GM21360 (cell line): ENCODE measurements at regions not wholly inside any gene's neighbourhood (a gene's known extent, or its start where the extent isn't known, plus 50 kb on each side); places are given as distances from the start of the nearest gene placed in this dataset.

Experiments used
- ATAC-seq: cut with Tn5 transposase; IDR thresholded peaks from one replicate; pipeline ENCODE4 v1.9.1; 2021; ENCODE audit warnings: mild to moderate bottlenecking, moderate library complexity; ENCODE audit not compliant: unreplicated experiment

GRCh38 chr5:61894046-61894445, 412.0 kb upstream of the KIF2A start:
- no peak for ATAC-seq

GRCh38 chr5:61896811-61897210, 409.2 kb upstream of the KIF2A start:
- no peak for ATAC-seq

DNA sequence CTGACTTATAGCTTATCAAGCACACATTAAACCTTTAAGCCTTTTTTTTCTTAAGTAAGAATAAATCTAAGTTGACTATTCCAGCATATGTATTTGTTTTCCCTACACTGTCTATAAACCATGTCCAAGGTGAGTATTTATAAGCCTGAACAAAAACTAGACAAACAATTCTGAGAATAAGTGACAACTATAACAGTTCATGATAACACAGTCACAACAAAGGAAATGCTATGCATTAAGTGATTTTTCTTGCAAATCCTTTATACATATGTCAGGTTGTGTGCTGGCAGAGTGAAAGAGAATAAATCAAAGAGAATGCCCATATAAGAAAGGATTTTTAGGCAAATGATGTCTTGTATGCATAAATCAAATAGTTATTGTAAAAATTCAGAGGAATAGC, 408.8 kb upstream of the KIF2A start:
- no peak for ATAC-seq

GRCh38 chr5:61901997-61902396, 404.0 kb upstream of the KIF2A start:
- ATAC-seq, result no peak

GRCh38 chr5:61904730-61905129, 401.3 kb upstream of the KIF2A start:
- no peak for ATAC-seq

DNA sequence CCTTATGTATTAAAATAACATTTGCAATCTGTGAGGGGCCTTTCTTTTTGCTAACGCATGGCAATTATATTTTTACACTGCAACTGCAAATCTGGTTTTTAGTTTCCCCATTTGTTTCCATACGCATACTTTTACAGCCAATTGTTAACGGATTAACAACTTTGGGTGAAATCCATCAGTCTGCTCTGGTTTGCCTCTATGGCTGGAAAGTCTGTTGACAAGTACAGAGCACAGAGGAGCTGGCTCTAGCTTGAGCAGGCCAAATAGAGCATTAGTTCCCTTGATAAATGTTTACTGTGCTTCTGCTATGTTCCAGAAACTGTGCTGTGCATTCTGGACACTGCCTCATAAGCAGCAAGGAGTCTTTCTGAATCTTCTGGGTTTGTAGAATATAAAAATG, 400.4 kb upstream of the KIF2A start:
- ATAC-seq, result no peak

DNA sequence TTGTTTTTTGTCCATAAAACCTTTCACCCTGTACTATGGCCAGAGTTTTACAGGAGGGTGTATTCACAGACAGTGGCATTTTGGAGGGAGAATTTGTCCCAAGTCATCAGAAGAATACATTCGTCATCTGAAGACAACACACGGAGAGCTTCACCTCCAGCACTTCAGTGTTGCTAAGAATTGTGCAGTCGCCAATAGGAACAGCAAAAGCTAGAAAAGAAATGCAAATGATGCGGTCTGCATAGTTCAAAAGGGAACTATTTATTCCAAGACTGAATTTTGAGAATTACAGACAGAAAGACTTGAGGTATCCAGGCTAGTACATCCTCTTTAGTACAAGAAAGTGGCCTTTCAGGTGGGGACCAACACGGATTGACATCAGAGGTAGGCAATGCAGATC, 399.2 kb upstream of the KIF2A start:
- ATAC-seq, result no peak

DNA sequence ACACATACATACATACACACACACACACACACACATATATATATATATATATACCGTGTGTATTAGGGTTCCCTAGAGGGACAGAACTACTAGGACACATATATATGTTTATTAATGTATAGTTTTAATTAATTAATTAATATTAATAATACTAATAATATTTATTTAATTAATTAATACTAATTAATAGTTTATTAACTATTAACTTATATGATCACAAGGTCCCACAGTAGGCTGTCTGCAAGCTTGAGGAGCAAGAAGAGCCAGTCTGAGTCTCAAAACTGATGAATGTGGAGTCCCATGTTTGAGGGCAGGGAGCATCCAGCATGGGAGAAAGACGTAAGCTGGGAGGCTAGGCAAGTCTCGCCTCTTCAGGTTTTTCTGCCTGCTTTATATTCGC, 398.0 kb upstream of the KIF2A start:
- ATAC-seq, result no peak

- ATAC-seq, result no peak
These were observed 395.2 kb upstream of the KIF2A start for GRCh38 chr5:61910771-61911170.

DNA sequence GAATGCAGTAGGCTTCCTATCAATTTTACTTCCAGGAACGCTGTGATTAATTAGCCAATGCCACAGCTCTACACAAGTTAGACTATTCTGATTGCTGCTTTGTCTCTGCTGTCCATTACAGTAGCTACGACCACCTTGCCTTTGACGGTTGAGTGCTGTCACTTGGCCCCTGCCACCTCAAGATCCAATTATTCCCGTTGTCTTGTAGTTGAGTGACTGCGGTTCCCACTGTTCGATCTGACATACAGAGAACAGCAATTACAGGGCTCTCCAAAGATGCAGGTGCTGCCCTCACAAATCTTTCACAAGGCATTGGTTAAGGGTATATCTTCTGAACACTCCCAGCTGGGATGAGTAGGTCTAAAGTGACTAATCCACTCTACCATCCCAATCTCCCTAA, 393.4 kb upstream of the KIF2A start:
- ATAC-seq, result no peak

DNA sequence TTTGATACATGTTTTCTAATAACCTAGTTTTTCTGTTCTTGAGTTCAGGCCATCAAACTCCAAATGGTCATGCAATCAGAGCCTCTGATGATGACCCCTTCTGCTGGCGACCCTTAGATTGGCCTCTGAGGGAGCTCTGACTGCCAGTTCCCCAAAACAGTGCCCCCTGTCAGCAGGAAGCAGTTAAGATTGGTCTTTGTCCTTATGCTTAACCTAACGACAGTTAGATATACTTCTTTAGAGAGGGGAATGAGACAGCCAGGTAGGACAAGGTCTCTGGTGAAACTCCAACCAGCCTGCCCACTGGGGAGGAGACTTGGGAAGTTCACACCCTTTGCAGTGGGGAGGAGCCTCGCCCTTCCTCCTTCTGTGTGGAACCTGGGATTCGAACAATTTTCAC, 390.4 kb upstream of the KIF2A start:
- no peak for ATAC-seq

DNA sequence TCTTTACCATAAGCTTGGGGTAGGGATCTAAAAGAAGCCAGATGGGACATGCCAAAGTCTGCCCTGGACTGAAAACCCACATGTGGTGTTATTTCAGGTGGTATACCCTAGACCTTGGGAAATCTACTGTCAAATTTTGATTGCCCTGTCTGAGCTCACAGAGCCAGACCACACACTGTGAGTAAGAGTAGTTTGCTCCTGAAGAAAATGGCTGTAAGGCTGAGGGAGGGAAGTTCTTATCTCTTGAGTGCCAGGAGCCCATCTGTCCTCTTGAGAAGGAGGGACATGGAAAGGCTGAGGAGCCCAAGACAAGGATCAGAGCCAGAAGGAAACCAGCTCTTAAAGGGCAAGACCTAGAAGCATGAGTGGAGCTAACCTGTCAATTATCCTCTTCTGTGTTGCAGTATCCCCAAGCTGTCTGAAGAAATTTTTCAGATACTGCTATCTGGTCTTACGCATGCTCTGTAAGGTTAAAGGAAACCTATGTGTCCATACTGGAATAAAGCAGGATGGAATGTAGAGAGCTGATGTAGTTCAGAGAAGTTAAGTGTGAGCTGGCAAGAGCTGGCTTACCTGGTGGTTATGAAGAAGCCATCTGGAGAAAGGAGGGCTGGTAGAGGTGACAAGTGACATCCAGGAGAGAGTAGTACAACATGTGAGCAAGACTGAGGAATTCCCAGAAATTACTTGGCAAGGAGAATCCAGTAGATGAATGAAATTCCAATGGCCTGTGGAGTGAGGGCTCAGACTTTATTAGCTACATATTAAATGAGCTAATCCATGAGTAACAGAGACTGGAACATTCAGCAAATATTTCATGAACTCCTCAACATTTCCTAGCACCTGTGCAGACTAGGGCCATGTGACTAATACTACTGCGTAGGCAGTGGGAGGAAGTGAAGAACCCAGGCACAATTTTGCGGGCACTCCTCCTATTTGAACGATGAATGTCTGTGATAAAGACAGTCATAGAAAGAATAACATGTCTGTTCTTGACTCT, 389.1 kb upstream of the KIF2A start:
- no peak for ATAC-seq

DNA sequence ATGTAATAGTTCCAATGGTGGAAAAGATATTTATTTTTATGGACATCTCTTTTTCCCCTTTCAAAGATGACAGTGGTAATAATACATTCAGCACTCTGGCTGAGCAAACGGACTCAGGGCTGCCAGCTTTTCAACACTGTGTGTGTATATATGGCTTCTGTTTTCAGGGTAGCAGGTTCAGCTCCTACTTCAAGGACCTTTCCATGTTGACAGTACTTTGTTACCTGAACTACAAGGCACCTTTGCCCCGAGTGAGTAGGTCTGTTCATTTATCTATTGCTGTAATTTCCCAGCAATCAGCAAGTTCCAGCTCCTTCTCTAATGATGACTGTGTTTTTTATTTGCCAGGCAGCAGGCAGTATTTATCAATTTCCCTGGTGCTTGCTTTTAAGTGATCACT, 387.4 kb upstream of the KIF2A start:
- no peak for ATAC-seq

DNA sequence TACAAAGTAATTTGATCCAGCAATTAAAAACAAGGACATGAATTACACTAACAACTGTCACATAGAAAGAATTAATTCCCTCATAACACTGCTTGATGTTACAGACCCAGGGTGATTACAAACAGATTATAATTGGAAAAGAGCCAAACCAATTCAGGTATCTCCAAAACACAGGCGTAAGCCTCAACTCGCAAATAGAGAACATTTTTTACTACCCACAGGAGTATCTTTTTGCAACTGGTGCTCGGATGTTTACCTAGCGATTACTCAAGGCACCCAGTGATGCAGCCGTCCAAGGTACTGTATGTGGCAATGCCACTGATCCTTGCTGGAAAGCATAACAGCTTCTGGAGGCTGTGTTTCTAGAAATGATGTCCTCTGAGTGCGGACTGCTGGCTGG, 386.1 kb upstream of the KIF2A start:
- no peak for ATAC-seq

DNA sequence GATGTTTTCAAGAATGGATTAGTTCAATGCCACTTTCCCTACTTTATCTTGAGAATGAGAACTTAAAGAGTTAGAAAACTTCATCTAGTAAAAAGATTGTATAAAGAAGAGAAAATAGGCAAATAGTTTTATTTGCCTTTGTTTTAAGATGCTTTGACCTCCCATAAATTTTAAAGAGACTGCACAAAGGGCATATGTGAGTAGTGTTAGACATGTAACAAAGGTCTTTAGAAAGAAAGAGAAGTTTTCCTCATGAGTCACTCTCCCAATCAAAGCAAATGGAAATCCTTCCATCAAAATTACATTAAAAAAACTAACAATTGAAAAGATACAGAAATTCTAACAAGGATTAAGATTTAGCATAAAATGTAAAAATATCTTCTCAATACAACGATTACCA, 381.8 kb upstream of the KIF2A start:
- ATAC-seq, result no peak

GRCh38 chr5:61926911-61927310, 379.1 kb upstream of the KIF2A start:
- no peak for ATAC-seq

GRCh38 chr5:61931236-61931635, 374.8 kb upstream of the KIF2A start:
- ATAC-seq, result no peak

DNA sequence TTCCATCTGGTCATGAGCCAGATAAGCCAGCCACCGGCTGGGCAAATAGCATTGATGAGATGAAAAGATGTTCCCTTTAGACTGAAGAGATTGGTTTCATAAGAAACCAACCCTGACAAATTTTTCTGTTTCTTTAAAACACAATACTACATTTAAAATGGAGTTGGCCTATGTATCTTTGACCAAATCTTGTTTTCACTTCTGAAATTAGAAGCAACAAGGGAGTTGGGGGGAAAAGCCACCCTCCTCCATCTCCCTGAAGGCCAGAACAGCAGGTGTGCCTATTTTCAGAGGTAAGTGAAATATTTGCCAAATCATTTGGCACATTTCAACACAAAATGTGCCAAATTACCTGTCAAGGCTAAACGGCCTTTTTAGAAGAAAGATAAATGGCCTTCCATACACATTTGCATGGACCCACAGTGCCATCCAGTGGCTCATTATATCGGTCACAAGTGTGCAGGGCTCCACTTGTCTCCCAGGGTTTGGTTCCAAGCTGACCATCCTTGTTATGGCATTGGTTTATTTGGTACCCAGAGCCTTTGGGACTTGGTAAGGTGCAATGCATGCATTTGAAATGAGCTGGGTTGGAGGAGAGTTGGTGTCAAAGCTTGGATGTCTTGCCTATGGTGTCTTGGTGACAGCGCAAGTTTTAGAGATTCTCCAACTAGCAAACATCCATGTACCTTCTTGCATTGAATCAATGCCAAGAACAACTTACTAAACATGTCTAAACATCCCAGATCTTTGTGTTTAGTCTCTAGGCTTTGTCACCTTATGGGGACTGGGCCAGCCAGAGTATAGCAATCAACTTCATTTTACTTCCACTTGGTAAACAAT, 372.0 kb upstream of the KIF2A start:
- no peak for ATAC-seq

DNA sequence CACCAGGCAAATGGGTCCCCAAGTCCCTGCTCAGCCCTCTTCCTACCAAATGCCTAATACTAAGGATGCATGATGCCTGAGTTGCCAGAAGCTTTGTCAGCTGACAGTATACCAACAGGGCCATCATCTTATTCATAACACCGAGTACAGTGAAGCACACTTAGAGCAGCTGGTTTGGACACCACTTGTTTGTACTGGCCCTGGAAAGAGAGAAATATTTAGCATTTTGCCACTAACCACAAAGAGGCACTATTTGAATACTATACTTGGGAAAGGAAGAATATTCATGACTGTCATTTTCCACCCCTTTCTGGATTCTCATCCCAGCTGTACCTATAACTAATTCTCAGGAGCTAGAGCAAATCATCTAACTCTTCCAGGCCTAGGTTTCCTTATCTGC, 364.4 kb upstream of the KIF2A start:
- no peak for ATAC-seq

DNA sequence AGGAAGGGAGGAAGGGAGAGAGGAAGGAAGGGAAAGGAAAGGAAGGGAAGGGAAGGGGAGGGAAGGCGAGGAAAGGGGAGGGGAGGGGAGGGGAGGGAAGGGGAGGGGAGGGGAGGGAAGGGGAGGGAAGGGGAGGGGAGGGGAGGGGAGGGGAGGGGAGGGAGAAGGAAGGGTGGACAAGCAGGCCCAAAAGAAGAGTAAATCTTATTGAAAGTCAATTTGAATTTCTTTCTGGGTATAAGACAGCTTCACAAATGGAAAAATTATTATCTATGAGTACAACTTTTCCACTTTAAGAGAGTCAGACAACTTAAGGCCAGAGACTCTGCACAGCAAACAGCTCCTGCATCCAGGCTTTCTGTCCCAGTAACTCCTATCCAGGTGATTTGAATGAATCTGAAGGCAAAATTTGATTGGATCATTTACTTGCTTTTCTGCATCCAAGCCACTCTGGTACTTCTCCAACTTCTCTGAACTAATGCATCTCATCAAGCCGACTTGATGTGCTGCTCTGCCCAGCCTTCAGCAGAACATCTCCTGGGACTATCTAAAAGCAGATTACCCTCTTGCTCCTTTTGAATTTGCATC, 363.4 kb upstream of the KIF2A start:
- no peak for ATAC-seq

GRCh38 chr5:61943713-61944112, 362.3 kb upstream of the KIF2A start:
- ATAC-seq, result no peak

DNA sequence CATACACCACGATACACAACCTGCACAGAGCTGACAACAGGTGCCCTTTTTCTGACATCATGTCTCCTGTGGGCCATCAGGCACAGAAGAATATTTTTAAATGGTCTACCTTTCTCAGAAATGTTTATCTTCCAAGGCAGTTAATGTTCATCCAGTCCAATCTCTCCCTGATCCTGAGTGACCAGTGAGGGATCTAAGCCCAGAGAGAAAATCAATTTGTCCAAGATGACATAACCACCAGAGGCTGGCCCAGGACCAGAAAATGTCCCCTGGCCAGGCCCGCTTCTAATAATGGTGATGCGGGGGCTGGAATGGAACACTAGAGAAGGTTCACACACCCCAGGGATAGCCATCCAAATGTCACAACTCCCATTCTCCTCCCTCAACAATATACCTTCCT, 357.9 kb upstream of the KIF2A start:
- ATAC-seq, result no peak
